HG03066 (cell line): ENCODE measurements at regions not wholly inside any gene's neighbourhood (a gene's known extent, or its start where the extent isn't known, plus 50 kb on each side); places are given as distances from the start of the nearest gene placed in this dataset.

Source experiments
- ATAC-seq: cut with Tn5 transposase; IDR thresholded peaks from one replicate; pipeline ENCODE4 v1.9.1; 2021; ENCODE audit warnings: low read depth; ENCODE audit not compliant: unreplicated experiment

- no peak for ATAC-seq
Observed at GRCh38 chr20:12262747-12263146, 345.1 kb downstream of the BTBD3 start.

- no peak for ATAC-seq
Observed at GRCh38 chr20:12264711-12265110, 347.0 kb downstream of the BTBD3 start.

- no peak for ATAC-seq
Observed at GRCh38 chr20:12265662-12266061, 348.0 kb downstream of the BTBD3 start.

GRCh38 chr20:12269579-12269978, 351.9 kb downstream of the BTBD3 start:
- ATAC-seq: no peak

- no peak for ATAC-seq
Observed at GRCh38 chr20:12270863-12271262, 353.2 kb downstream of the BTBD3 start.

- ATAC-seq: no peak
Observed at GRCh38 chr20:12276011-12276673, 358.4 kb downstream of the BTBD3 start.

- ATAC-seq: no peak
Observed at GRCh38 chr20:12287575-12287974, 369.9 kb downstream of the BTBD3 start.

GRCh38 chr20:12289465-12289864, 371.8 kb downstream of the BTBD3 start:
- ATAC-seq: no peak

GRCh38 chr20:12291386-12291785, 373.7 kb downstream of the BTBD3 start:
- no peak for ATAC-seq

GRCh38 chr20:12293900-12294299, 376.2 kb downstream of the BTBD3 start:
- ATAC-seq: no peak

- no peak for ATAC-seq
Observed at GRCh38 chr20:12294678-12295077, 377.0 kb downstream of the BTBD3 start.

- no peak for ATAC-seq
Observed at GRCh38 chr20:12305188-12305950, 387.7 kb downstream of the BTBD3 start.

- ATAC-seq: no peak
Observed at GRCh38 chr20:12306107-12306506, 388.4 kb downstream of the BTBD3 start.

GRCh38 chr20:12311094-12311865, 393.6 kb downstream of the BTBD3 start:
- ATAC-seq: no peak

- no peak for ATAC-seq
Observed at GRCh38 chr20:12315652-12316051, 398.0 kb downstream of the BTBD3 start.

- no peak for ATAC-seq
Observed at GRCh38 chr20:12316794-12317193, 399.1 kb downstream of the BTBD3 start.

GRCh38 chr20:12317433-12317832, 399.7 kb downstream of the BTBD3 start:
- ATAC-seq: no peak

- no peak for ATAC-seq
Observed at GRCh38 chr20:12318043-12318442, 400.4 kb downstream of the BTBD3 start.

GRCh38 chr20:12321736-12322135, 404.0 kb downstream of the BTBD3 start:
- no peak for ATAC-seq

GRCh38 chr20:12327205-12327604, 409.5 kb downstream of the BTBD3 start:
- ATAC-seq: no peak

GRCh38 chr20:12331236-12331635, 413.5 kb downstream of the BTBD3 start:
- no peak for ATAC-seq
